DMS79 (cell line): ENCODE measurements at regions not wholly inside any gene's neighbourhood (a gene's known extent, or its start where the extent isn't known, plus 50 kb on each side); places are given as distances from the start of the nearest gene placed in this dataset.
"Not testable (repeated sequence)": the region's sequence is repeated elsewhere in the genome, so short reads cannot be mapped to it uniquely, and the experiment has no call there.

Experiments
- DNase-seq: peaks from one replicate; lab custom pipeline; 2025; lab: John Stamatoyannopoulos, UW

- DNase-seq: peak; percentile 4
Measured at GRCh38 chr5:154702477-154702876, 52.7 kb upstream of the LARP1 start.

GRCh38 chr5:154701725-154702124 lies 53.5 kb upstream of the LARP1 start:
- not testable (repeated sequence) for DNase-seq

- DNase-seq: peak; percentile 25
Measured at GRCh38 chr5:154701181-154701580, 54.0 kb upstream of the LARP1 start.

- DNase-seq: not testable (repeated sequence)
Measured at GRCh38 chr5:154700289-154700928, 54.8 kb upstream of the LARP1 start.

- DNase-seq: no peak
Measured at GRCh38 chr5:154698763-154699162, 56.4 kb upstream of the LARP1 start.

GRCh38 chr5:154697371-154697770 lies 57.8 kb upstream of the LARP1 start:
- no peak for DNase-seq

GRCh38 chr5:154696891-154697290 lies 58.3 kb upstream of the LARP1 start:
- DNase-seq: no peak

GRCh38 chr5:154694159-154694558 lies 61.0 kb upstream of the LARP1 start:
- no peak for DNase-seq

GRCh38 chr5:154690488-154690887 lies 64.7 kb upstream of the LARP1 start:
- DNase-seq: no peak

GRCh38 chr5:154686490-154686889 lies 68.7 kb upstream of the LARP1 start:
- DNase-seq: no peak

GRCh38 chr5:154683101-154683880 lies 71.9 kb upstream of the LARP1 start:
- DNase-seq: no peak

GRCh38 chr5:154679501-154679900 lies 75.7 kb upstream of the LARP1 start:
- no peak for DNase-seq

GRCh38 chr5:154677921-154678320 lies 77.3 kb upstream of the LARP1 start:
- no peak for DNase-seq

GRCh38 chr5:154676508-154676907 lies 78.7 kb upstream of the LARP1 start:
- DNase-seq: no peak

- no peak for DNase-seq
Measured at GRCh38 chr5:154674029-154674428, 81.1 kb upstream of the LARP1 start.

GRCh38 chr5:154673506-154673905 lies 81.7 kb upstream of the LARP1 start:
- DNase-seq: no peak

GRCh38 chr5:154669913-154670312 lies 85.3 kb upstream of the LARP1 start:
- DNase-seq: not testable (repeated sequence)

GRCh38 chr5:154669402-154669801 lies 85.8 kb upstream of the LARP1 start:
- DNase-seq: no peak

- no peak for DNase-seq
Measured at GRCh38 chr5:154664869-154665268, 90.3 kb upstream of the LARP1 start.

- no peak for DNase-seq
Measured at GRCh38 chr5:154663424-154663823, 91.8 kb upstream of the LARP1 start.

- DNase-seq: no peak
Measured at GRCh38 chr5:154654486-154655371, 100.4 kb upstream of the LARP1 start.

GRCh38 chr5:154653764-154654485 lies 101.3 kb upstream of the LARP1 start:
- no peak for DNase-seq
